PFSK-1 (cell line): ENCODE measurements at regions not wholly inside any gene's neighbourhood (a gene's known extent, or its start where the extent isn't known, plus 50 kb on each side); places are given as distances from the start of the nearest gene placed in this dataset.

ENCODE experiments used
- FOXP2 ChIP-seq: optimal IDR thresholded peaks from 2 replicates; pipeline ENCODE3; 2011; ENCODE audit warnings: borderline replicate concordance, control low read depth, inconsistent platforms; ENCODE audit not compliant: insufficient read depth; ENCODE audit errors: extremely low read length, extremely low read depth
- POLR2AphosphoS5 ChIP-seq: IDR thresholded peaks from 2 replicates; pipeline ENCODE4 v1.6.1; 2012; ENCODE audit warnings: low read depth, mild to moderate bottlenecking, control low read depth, low read length, moderate library complexity
- SIN3A ChIP-seq: IDR thresholded peaks from 2 replicates; pipeline ENCODE4 v1.6.1; 2012; ENCODE audit warnings: mild to moderate bottlenecking, low read length, moderate library complexity, borderline replicate concordance; ENCODE audit not compliant: insufficient read depth
- TAF1 ChIP-seq: IDR thresholded peaks from 2 replicates; pipeline ENCODE4 v1.6.1; 2012; ENCODE audit warnings: low read length, control low read depth, borderline replicate concordance; ENCODE audit not compliant: insufficient read depth
- TF ChIP-seq, protein P1 (sequence below), 2 experiments: IDR thresholded peaks; 2 replicates each; pipeline versions ENCODE4 v1.6.1 to v1.8.0; 2011 to 2012; ENCODE audit warnings: low read depth in 2 of 2, low read length in 2 of 2, control low read depth in 1 of 2, inconsistent platforms in 1 of 2, mild to moderate bottlenecking in 1 of 2, moderate library complexity in 1 of 2; ENCODE audit not compliant: insufficient read depth in 1 of 2

DNA sequence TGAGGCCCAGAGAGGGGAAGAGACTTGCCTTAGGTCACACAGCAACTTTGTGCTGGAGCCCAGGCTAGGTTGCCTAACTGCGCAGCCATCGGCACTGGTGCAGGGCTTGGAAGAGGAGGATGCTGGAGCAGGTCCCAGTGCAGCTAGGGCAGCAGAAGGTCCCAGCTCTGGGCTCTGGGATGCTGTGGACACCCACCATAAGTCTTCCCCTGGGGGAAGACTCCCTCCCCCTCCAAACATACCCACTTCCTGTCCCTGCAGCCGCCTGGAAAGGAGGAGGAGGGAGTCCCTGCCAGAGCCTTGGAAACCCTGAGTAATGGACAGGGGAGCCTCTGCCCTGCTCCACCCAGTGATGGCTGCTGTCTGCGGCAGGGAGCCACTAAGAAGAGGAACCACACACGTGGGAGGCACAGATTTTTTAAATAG is 93.6 kb downstream of the NCR2 start:
- TF ChIP-seq FOXP2 (no peak), POLR2AphosphoS5 (no peak), SIN3A (no peak), TAF1 (no peak)
- TF ChIP-seq, protein P1, sequence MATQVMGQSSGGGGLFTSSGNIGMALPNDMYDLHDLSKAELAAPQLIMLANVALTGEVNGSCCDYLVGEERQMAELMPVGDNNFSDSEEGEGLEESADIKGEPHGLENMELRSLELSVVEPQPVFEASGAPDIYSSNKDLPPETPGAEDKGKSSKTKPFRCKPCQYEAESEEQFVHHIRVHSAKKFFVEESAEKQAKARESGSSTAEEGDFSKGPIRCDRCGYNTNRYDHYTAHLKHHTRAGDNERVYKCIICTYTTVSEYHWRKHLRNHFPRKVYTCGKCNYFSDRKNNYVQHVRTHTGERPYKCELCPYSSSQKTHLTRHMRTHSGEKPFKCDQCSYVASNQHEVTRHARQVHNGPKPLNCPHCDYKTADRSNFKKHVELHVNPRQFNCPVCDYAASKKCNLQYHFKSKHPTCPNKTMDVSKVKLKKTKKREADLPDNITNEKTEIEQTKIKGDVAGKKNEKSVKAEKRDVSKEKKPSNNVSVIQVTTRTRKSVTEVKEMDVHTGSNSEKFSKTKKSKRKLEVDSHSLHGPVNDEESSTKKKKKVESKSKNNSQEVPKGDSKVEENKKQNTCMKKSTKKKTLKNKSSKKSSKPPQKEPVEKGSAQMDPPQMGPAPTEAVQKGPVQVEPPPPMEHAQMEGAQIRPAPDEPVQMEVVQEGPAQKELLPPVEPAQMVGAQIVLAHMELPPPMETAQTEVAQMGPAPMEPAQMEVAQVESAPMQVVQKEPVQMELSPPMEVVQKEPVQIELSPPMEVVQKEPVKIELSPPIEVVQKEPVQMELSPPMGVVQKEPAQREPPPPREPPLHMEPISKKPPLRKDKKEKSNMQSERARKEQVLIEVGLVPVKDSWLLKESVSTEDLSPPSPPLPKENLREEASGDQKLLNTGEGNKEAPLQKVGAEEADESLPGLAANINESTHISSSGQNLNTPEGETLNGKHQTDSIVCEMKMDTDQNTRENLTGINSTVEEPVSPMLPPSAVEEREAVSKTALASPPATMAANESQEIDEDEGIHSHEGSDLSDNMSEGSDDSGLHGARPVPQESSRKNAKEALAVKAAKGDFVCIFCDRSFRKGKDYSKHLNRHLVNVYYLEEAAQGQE (IDR thresholded peaks at IDR 0.05; ENCODE audit: insufficient read depth in 1 of 2, low read depth in 2 of 2, low read length in 2 of 2) = no peak

DNA sequence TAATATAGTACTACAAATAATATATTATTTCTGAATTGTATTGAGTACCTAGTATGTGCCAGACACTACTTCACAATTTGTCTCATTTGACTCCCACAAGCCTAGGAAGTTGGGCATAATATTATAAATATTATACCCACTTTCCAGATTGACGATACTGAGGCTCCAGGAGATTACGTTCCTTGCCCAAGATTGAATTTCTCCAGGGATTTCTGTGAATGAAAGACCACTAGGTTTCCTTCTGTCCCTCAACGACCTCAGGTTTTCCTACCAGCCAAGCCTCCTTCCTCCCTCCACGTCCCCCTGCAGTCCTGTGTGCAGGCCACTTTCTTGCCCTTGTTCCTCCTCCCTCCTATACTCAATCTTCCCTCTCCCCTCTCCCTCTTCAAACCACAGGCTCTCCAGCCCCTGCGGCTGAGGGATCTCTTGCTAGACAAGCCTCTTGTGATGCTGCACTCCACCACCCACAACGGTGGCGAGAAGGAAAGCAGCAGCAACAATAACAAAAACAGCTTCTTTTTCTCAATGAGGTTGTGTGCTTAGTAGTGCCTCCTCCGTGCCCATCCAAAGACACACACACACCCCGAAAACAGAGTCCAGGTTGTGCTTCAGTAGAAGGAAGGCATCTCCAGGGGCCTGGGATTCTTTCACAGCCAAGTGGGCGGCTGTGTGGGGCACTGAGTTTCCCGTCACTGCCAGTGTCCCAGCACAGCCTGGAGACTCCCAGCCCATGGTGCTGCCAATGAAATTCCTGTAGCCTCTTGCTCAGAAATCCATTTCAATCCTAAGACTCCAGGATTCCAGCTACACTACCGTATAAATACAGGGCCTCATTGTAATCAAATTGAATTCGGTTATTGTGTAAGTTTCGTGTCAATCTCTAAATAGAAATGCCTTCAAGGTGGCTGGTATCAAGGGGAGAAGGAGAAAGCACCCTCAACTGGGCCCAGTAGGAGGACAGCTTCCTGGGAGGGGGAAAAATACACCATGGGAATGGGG is 94.4 kb downstream of the NCR2 start:
- TF ChIP-seq, protein P1 (IDR thresholded peaks at IDR 0.05; ENCODE audit: insufficient read depth in 1 of 2, low read depth in 2 of 2, low read length in 2 of 2) = no peak
- no peak for TF ChIP-seq POLR2AphosphoS5
- no peak for TF ChIP-seq SIN3A
- TF ChIP-seq TAF1 = no peak
- TF ChIP-seq FOXP2 = no peak

DNA sequence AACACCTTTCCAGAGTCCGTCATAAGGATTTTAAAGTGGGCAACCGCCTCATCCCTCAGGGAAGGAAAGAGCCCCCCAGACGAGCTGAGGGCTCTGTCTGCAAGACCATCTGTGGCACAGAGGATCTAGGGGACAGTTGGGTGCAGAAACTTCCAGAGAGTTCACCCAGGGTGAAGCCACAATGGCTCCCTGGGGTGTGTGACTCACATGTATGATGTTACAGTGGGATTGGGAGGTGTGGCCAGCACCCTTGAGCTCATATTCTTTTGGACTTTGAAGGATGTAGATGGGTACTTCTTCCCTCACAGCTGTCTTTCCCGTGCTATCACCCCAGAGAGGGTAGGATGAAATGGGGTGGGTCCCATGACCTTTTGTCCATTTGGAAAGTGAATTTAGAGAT is 95.5 kb downstream of the NCR2 start:
- no peak for TF ChIP-seq SIN3A
- TF ChIP-seq, protein P1 (IDR thresholded peaks at IDR 0.05; ENCODE audit: insufficient read depth in 1 of 2, low read depth in 2 of 2, low read length in 2 of 2) = no peak
- no peak for TF ChIP-seq FOXP2
- no peak for TF ChIP-seq TAF1
- TF ChIP-seq POLR2AphosphoS5 = no peak

DNA sequence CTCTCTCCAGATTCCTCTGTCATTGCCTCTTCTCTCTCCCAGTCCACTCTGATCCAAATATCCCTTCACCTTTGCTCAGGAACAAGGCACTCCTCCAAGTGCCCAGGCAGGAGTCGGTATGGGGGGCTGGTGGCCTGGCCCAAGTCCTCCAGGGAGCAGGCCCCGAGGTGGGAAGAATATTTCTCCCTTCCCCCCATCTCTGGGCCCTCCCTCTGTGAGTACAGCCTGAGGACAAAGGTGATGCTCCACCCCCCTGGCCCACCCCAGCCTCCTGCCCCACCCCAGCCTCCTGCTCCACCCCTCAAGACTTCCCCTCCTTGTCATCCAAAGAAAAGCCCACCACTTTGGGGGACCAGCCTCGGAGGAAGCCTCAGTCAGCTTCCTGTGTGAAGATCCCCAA is 96.9 kb downstream of the NCR2 start:
- TF ChIP-seq, protein P1 (IDR thresholded peaks at IDR 0.05; ENCODE audit: insufficient read depth in 1 of 2, low read depth in 2 of 2, low read length in 2 of 2) = no peak
- no peak for TF ChIP-seq POLR2AphosphoS5
- TF ChIP-seq FOXP2 = no peak
- no peak for TF ChIP-seq SIN3A
- TF ChIP-seq TAF1 = no peak
